Mammary epithelial cell (primary cell): ENCODE measurements at regions not wholly inside any gene's neighbourhood (a gene's known extent, or its start where the extent isn't known, plus 50 kb on each side); places are given as distances from the start of the nearest gene placed in this dataset.

Experiments
- CTCF ChIP-seq, 2 donors: IDR thresholded peaks in 1 of 2; conservative IDR thresholded peaks in 1 of 2; 2 replicates each; pipeline ENCODE4 v1.5.1; 2011 to 2012; ENCODE audit warnings: inconsistent platforms in 2 of 2, low read length in 2 of 2, mild to moderate bottlenecking in 2 of 2, control low read depth in 1 of 2, low read depth in 1 of 2; ENCODE audit not compliant: insufficient read depth in 1 of 2; ENCODE audit errors: extremely low read depth in 1 of 2
- EZH2 ChIP-seq: IDR thresholded peaks from 2 replicates; pipeline ENCODE4 v1.6.1; 2012; ENCODE audit warnings: low read length, inconsistent platforms, borderline replicate concordance

GRCh38 chr3:72195895-72196294 lies 410.9 kb upstream of the PROK2 start:
- TF ChIP-seq CTCF (conservative IDR thresholded peaks at IDR 0.05 in 1 of 2, IDR thresholded peaks at IDR 0.05 in 1 of 2; ENCODE audit: extremely low read depth in 1 of 2, insufficient read depth in 1 of 2, low read depth in 1 of 2, low read length in 2 of 2) (no peak), EZH2 (no peak)
